Stimulated activated CD4-positive, alpha-beta T cell treated with anti-CD3 and anti-CD28 coated beads, Interleukin-12 subunit alpha, Interleukin-12 subunit beta, amount 100 ng/mL, for 48 hours (primary cell): ENCODE measurements at regions not wholly inside any gene's neighbourhood (a gene's known extent, or its start where the extent isn't known, plus 50 kb on each side); places are given as distances from the start of the nearest gene placed in this dataset.

Source experiments
- DNase-seq, 3 donors: peaks; one replicate each; pipeline ENCODE4 v3.0.0-alpha.2; 2020; ENCODE audit warnings: low read depth in 2 of 3, low spot score in 1 of 3

- DNase-seq: no peak
Observed at GRCh38 chr5:104218200-104218599, 655.6 kb upstream of the NUDT12 start.

DNA sequence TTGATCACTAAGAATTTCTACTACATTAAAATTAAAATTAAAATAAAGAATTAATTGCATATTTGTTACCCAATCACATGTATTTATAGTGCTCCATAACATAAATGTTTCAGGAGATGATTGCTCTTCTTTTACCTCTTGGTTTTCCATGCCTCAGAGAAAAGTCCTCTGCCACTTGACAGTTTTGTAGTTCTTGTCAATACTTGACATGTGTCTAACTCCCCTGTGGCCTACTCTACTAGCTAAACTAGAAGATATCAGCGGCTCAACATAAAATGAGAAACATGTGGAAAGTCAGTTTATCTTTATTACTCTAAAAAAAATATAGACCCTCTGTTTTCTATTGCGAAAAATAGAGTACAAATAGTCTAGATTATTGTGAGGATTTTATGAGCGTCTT, 650.6 kb upstream of the NUDT12 start:
- no peak for DNase-seq

DNA sequence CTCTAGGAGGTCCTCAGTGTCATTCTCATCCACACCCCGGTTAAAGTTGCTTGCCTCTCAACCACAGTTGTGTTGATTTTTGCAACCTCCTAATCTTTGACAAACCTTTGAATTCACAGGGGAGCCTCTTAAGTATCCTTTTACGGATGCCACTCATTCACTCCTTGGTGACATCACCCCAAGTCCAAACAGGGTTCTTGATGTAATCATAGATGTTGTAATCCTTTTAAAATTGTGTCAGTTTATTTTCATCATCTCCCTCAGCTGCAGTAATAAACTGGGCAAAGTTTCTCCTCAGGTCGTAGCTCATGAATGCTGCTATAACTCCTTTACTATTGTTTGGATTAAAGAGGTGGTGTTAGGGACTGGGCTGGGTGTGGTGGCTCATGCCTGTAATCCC, 637.2 kb upstream of the NUDT12 start:
- DNase-seq: no peak

DNA sequence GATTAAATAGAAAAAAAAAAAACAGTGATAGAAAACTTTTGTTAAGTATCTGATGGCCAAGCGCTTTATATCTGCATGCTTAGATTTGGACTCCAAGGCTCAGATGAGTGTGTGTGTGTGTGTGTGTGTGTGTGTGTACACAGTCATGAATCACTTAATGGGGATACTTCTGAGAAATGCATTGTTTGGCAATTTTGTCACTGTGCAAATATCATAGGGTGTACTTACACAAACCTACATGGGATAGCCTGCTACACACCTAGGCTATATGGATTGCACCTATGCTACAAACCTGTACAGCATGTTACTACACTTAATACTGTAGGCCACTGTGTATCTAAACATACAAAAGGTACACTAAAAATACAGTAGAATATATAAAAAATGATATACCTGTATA, 635.6 kb upstream of the NUDT12 start:
- no peak for DNase-seq

- DNase-seq: no peak
Observed at GRCh38 chr5:104189909-104190308, 627.3 kb upstream of the NUDT12 start.

- DNase-seq: no peak
Observed at GRCh38 chr5:104189031-104189430, 626.4 kb upstream of the NUDT12 start.

DNA sequence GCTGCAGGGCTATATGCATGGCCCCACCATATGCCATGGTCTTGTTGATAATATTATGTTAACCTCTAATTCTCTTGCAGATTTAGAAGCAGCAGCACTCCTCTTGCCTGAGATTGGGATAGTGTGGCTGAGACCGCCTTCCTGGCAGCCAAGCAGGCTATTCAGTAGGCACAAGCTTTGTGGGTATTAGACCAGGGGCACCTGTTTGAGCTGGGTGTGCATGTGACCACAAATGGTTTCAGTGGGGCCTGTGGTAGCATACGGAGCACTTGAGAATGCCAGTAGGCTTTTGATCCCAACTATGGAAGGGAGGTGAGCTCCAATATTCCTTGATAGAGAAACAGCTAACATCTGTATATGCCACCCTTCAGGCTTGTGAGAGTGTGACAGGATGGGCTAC, 625.1 kb upstream of the NUDT12 start:
- no peak for DNase-seq

GRCh38 chr5:104186510-104186909, 623.9 kb upstream of the NUDT12 start:
- no peak for DNase-seq

- no peak for DNase-seq
Observed at GRCh38 chr5:104186100-104186499, 623.5 kb upstream of the NUDT12 start.

GRCh38 chr5:104184264-104184663, 621.7 kb upstream of the NUDT12 start:
- no peak for DNase-seq

GRCh38 chr5:104178829-104179456, 616.4 kb upstream of the NUDT12 start:
- peak in 1 of 3 donors; percentile 0 for DNase-seq

- DNase-seq: no peak
Observed at GRCh38 chr5:104178066-104178465, 615.5 kb upstream of the NUDT12 start.

GRCh38 chr5:104177651-104178050, 615.1 kb upstream of the NUDT12 start:
- no peak for DNase-seq

GRCh38 chr5:104172976-104173375, 610.4 kb upstream of the NUDT12 start:
- DNase-seq: no peak

DNA sequence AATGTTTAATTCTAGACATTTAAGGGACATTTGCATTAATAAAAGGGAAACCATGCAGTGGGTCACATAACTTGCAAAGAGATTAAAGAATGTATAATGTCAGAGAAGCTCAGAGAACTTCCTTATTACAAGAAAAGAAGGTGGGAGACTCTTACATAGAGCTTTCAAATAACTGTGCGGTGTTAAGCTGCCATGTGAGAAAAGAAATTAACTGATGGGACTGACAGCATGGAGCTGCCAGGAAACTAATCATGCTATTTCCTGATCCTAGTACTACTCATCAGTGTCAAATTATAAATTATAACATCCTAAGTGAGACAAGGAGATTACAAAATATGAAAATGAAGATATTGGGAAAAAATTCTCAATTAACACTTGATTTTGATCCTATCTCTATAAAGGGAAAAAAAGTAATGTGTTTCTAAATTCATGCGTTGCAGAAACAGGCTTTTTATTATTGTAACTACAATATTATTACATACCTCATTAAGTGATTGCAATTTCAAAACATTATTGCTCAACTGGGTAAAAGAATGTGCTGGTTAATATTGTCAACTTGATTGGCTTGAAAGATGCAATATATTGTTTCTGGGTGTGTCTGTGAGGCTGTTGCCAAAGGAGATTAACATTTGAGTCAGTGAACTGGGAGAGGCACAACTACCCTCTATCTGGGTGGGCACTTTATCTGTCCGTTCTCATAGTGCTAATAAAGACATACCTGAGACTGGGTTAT, 609.5 kb upstream of the NUDT12 start:
- no peak for DNase-seq

- DNase-seq: no peak
Observed at GRCh38 chr5:104170926-104171325, 608.3 kb upstream of the NUDT12 start.

GRCh38 chr5:104146652-104147051, 584.1 kb upstream of the NUDT12 start:
- no peak for DNase-seq

DNA sequence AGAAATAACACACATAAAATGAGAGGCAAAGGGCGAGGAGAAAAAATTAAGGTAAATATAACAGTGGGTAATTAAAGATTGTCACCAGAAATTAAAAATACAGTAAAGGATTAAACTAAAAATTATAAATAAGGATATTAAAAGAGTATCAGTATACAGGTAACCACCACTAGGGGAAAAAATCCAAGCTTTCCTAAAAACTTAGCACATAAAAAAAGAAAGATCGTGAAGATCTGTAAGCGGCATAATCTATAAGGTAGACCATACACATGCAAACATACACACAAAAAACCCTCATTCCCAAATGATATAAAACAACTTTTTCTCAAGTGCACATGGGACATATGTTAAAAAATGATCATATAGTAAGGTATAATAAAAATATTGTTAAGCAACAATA, 577.3 kb upstream of the NUDT12 start:
- DNase-seq: no peak

DNA sequence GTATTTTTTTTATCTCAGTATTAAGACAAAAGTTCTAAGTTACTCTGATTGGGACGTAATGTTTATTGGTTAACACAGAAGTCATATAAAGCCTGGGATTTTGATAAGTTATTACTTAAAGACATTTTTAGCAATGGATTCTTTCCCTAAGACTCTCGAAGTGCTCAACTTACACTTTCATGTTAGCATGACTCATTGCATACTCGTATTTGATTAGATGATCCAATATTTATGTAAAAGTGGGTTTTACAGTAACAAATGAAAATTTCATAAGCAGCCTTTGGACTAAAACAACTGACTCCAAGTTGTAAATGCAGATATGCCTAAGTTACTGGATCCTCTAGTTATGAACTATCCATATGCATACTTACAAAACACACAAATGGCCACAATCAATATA, 567.7 kb upstream of the NUDT12 start:
- no peak for DNase-seq

- DNase-seq: no peak
Observed at GRCh38 chr5:104128348-104128747, 565.8 kb upstream of the NUDT12 start.

GRCh38 chr5:104126980-104127379, 564.4 kb upstream of the NUDT12 start:
- DNase-seq: no peak

GRCh38 chr5:104119529-104119928, 556.9 kb upstream of the NUDT12 start:
- DNase-seq: no peak

GRCh38 chr5:104111632-104112031, 549.0 kb upstream of the NUDT12 start:
- DNase-seq: no peak
